A549 (cell line): ENCODE measurements at regions not wholly inside any gene's neighbourhood (a gene's known extent, or its start where the extent isn't known, plus 50 kb on each side); places are given as distances from the start of the nearest gene placed in this dataset.

Experiments used
- EP300 ChIP-seq, 2 experiments: fragments of >200 bp; sonication (Bioruptor Twin); formaldehyde crosslinking; IDR thresholded peaks; 2 replicates in 1 of 2; 3 replicates in 1 of 2; pipeline ENCODE4 v1.6.1; 2016 to 2017
- JUNB ChIP-seq: fragments of >200 bp; sonication (Bioruptor Twin); formaldehyde crosslinking; IDR thresholded peaks from 2 replicates; pipeline ENCODE4 v1.6.1; 2016
- MAZ ChIP-seq: fragments of 150-350 bp; IDR thresholded peaks from 2 replicates; pipeline ENCODE4 v1.6.1; 2014; ENCODE audit warnings: antibody characterized with exemption, low read depth, low read length, borderline replicate concordance
- TF ChIP-seq, protein P1 (sequence below): fragments of 200-600 bp; sonication (generic); IDR thresholded peaks from 2 replicates; pipeline ENCODE4 v1.6.1; 2016; ENCODE audit warnings: antibody characterized with exemption, mild to moderate bottlenecking, moderate library complexity
- TF ChIP-seq, protein P2 (sequence below): IDR thresholded peaks from 2 replicates; pipeline ENCODE4 v1.6.1; 2012; ENCODE audit warnings: low read depth, borderline replicate concordance
- TF ChIP-seq, protein P3 (sequence below): fragments of >200 bp; sonication (Bioruptor Twin); formaldehyde crosslinking; IDR thresholded peaks from 3 replicates; pipeline ENCODE4 v1.5.1; 2016

DNA sequence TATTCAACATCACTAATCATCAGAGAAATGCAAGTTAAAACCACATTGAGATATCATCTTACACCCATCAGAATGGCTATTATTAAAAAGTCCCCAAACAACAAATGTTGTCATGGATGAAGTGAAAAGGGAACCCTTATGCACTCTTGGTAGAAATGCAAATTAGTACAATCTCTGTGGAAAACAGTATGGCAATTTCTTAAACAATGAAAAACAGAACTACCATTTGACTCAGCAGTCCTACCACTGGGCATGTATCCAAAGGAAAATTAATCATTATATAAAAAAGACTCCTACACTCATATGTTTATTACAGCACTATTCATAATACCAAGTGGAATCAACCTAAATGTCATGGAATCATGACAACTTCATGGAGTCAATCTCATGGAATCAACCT is 611.3 kb upstream of the GJE1 start:
- TF ChIP-seq, protein P1, sequence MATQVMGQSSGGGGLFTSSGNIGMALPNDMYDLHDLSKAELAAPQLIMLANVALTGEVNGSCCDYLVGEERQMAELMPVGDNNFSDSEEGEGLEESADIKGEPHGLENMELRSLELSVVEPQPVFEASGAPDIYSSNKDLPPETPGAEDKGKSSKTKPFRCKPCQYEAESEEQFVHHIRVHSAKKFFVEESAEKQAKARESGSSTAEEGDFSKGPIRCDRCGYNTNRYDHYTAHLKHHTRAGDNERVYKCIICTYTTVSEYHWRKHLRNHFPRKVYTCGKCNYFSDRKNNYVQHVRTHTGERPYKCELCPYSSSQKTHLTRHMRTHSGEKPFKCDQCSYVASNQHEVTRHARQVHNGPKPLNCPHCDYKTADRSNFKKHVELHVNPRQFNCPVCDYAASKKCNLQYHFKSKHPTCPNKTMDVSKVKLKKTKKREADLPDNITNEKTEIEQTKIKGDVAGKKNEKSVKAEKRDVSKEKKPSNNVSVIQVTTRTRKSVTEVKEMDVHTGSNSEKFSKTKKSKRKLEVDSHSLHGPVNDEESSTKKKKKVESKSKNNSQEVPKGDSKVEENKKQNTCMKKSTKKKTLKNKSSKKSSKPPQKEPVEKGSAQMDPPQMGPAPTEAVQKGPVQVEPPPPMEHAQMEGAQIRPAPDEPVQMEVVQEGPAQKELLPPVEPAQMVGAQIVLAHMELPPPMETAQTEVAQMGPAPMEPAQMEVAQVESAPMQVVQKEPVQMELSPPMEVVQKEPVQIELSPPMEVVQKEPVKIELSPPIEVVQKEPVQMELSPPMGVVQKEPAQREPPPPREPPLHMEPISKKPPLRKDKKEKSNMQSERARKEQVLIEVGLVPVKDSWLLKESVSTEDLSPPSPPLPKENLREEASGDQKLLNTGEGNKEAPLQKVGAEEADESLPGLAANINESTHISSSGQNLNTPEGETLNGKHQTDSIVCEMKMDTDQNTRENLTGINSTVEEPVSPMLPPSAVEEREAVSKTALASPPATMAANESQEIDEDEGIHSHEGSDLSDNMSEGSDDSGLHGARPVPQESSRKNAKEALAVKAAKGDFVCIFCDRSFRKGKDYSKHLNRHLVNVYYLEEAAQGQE, result no peak
- TF ChIP-seq EP300 (IDR thresholded peaks at IDR 0.05) (no peak), MAZ (no peak), JUNB (no peak)
- TF ChIP-seq, protein P2, sequence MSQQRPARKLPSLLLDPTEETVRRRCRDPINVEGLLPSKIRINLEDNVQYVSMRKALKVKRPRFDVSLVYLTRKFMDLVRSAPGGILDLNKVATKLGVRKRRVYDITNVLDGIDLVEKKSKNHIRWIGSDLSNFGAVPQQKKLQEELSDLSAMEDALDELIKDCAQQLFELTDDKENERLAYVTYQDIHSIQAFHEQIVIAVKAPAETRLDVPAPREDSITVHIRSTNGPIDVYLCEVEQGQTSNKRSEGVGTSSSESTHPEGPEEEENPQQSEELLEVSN, result no peak
- TF ChIP-seq, protein P3, sequence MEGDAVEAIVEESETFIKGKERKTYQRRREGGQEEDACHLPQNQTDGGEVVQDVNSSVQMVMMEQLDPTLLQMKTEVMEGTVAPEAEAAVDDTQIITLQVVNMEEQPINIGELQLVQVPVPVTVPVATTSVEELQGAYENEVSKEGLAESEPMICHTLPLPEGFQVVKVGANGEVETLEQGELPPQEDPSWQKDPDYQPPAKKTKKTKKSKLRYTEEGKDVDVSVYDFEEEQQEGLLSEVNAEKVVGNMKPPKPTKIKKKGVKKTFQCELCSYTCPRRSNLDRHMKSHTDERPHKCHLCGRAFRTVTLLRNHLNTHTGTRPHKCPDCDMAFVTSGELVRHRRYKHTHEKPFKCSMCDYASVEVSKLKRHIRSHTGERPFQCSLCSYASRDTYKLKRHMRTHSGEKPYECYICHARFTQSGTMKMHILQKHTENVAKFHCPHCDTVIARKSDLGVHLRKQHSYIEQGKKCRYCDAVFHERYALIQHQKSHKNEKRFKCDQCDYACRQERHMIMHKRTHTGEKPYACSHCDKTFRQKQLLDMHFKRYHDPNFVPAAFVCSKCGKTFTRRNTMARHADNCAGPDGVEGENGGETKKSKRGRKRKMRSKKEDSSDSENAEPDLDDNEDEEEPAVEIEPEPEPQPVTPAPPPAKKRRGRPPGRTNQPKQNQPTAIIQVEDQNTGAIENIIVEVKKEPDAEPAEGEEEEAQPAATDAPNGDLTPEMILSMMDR, result no peak
